ENCODE measurements at regions not wholly inside any gene's neighbourhood (a gene's known extent, or its start where the extent isn't known, plus 50 kb on each side); places are given as distances from the start of the nearest gene placed in this dataset.

GRCh38 chr2:150147889-150148683, 339.4 kb downstream of the RND3 start:
- Mint-ChIP-seq H3K36me3 (ENCODE audit: low read depth) (peaks cover 11% of the 10 kb centered on the region), H3K4me1 (no peaks in the 10 kb centered on the region), H3K27me3 (ENCODE audit: low read depth, poor library complexity) (peaks cover under 1% of the 10 kb centered on the region), H3K9me3 (peaks cover 21% of the 10 kb centered on the region), H3K4me3 (no peak overlapping the region), H3K27ac (no peak overlapping the region)
- DNase-seq: no peak
- no peak for TF ChIP-seq CTCF (IDR thresholded peaks at IDR 0.05)

GRCh38 chr2:150146879-150147278, 340.6 kb downstream of the RND3 start:
- Mint-ChIP-seq H3K27ac (peak overlapping the region; percentile 78), H3K4me3 (no peak overlapping the region), H3K36me3 (ENCODE audit: low read depth) (peaks cover 11% of the 10 kb centered on the region), H3K4me1 (no peaks in the 10 kb centered on the region), H3K9me3 (peaks cover 21% of the 10 kb centered on the region), H3K27me3 (ENCODE audit: low read depth, poor library complexity) (peaks cover 4% of the 10 kb centered on the region)
- TF ChIP-seq CTCF (IDR thresholded peaks at IDR 0.05): no peak
- DNase-seq: no peak

GRCh38 chr2:150145299-150145692, 342.2 kb downstream of the RND3 start:
- no peaks in the 10 kb centered on the region for H3K4me1 Mint-ChIP-seq
- no peak for TF ChIP-seq CTCF (IDR thresholded peaks at IDR 0.05)
- H3K27ac Mint-ChIP-seq: no peak overlapping the region
- DNase-seq: no peak
- no peak overlapping the region for H3K4me3 Mint-ChIP-seq
- H3K36me3 Mint-ChIP-seq (ENCODE audit: low read depth): peaks cover 11% of the 10 kb centered on the region
- H3K27me3 Mint-ChIP-seq (ENCODE audit: low read depth, poor library complexity): peaks cover 4% of the 10 kb centered on the region
- peaks cover 21% of the 10 kb centered on the region for H3K9me3 Mint-ChIP-seq

GRCh38 chr2:150144546-150145298, 342.7 kb downstream of the RND3 start:
- no peak for DNase-seq
- Mint-ChIP-seq H3K4me3 (no peak overlapping the region), H3K36me3 (ENCODE audit: low read depth) (peaks cover 11% of the 10 kb centered on the region), H3K4me1 (no peaks in the 10 kb centered on the region), H3K9me3 (peaks cover 21% of the 10 kb centered on the region), H3K27ac (no peak overlapping the region), H3K27me3 (ENCODE audit: low read depth, poor library complexity) (peaks cover 4% of the 10 kb centered on the region)
- TF ChIP-seq CTCF (IDR thresholded peaks at IDR 0.05): no peak

GRCh38 chr2:150143087-150143536, 344.4 kb downstream of the RND3 start:
- Mint-ChIP-seq H3K9me3 (peaks cover 21% of the 10 kb centered on the region), H3K4me1 (no peaks in the 10 kb centered on the region), H3K27ac (no peak overlapping the region), H3K27me3 (ENCODE audit: low read depth, poor library complexity) (peaks cover 4% of the 10 kb centered on the region), H3K36me3 (ENCODE audit: low read depth) (peaks cover 11% of the 10 kb centered on the region), H3K4me3 (no peak overlapping the region)
- DNase-seq: no peak
- no peak for TF ChIP-seq CTCF (IDR thresholded peaks at IDR 0.05)

Data from nephron progenitor cell (in vitro differentiated cells).